ENCODE measurements at regions not wholly inside any gene's neighbourhood (a gene's known extent, or its start where the extent isn't known, plus 50 kb on each side); places are given as distances from the start of the nearest gene placed in this dataset.

DNA sequence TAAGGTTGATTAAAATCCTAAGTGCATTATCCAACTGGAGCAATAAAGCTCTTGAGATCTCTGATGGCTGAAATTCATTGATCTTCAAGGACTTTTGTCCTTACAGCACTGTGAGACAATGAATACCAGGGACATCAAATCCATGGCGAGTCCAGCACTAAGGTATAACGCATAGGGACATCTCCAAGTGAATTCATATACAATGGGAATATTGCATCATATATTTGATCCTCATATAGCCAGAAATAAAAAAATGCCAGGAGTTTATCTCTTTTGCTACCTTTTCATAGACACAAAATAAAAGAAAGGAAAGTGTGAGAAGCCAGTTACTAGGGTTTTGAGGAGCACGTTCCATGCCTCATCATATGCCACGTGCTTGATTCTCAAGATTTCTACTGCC is 112.5 kb upstream of the CDH13 start:
- TF ChIP-seq SP2 (CRISPR knock-in tag; IDR thresholded peaks at IDR 0.05) (no peak), ZNF460 (CRISPR knock-in tag; IDR thresholded peaks at IDR 0.05; ENCODE audit: borderline replicate concordance) (no peak), POLR2AphosphoS5 (IDR thresholded peaks at IDR 0.05; ENCODE audit: low read depth, low read length) (no peak), JARID2 (CRISPR knock-in tag; IDR thresholded peaks at IDR 0.05; ENCODE audit: insufficient replicate concordance) (no peak), SALL1 (CRISPR knock-in tag; IDR thresholded peaks at IDR 0.05) (no peak), ZFP41 (CRISPR knock-in tag; IDR thresholded peaks at IDR 0.05; ENCODE audit: borderline replicate concordance) (no peak)
- TF ChIP-seq, protein P1, sequence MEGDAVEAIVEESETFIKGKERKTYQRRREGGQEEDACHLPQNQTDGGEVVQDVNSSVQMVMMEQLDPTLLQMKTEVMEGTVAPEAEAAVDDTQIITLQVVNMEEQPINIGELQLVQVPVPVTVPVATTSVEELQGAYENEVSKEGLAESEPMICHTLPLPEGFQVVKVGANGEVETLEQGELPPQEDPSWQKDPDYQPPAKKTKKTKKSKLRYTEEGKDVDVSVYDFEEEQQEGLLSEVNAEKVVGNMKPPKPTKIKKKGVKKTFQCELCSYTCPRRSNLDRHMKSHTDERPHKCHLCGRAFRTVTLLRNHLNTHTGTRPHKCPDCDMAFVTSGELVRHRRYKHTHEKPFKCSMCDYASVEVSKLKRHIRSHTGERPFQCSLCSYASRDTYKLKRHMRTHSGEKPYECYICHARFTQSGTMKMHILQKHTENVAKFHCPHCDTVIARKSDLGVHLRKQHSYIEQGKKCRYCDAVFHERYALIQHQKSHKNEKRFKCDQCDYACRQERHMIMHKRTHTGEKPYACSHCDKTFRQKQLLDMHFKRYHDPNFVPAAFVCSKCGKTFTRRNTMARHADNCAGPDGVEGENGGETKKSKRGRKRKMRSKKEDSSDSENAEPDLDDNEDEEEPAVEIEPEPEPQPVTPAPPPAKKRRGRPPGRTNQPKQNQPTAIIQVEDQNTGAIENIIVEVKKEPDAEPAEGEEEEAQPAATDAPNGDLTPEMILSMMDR (CRISPR knock-in tag; IDR thresholded peaks at IDR 0.05), result no peak
